ENCODE measurements at regions not wholly inside any gene's neighbourhood (a gene's known extent, or its start where the extent isn't known, plus 50 kb on each side); places are given as distances from the start of the nearest gene placed in this dataset.

GRCh38 chr10:125457406-125457805 lies 225.6 kb downstream of the TEX36 start:
- TF ChIP-seq, protein P1, sequence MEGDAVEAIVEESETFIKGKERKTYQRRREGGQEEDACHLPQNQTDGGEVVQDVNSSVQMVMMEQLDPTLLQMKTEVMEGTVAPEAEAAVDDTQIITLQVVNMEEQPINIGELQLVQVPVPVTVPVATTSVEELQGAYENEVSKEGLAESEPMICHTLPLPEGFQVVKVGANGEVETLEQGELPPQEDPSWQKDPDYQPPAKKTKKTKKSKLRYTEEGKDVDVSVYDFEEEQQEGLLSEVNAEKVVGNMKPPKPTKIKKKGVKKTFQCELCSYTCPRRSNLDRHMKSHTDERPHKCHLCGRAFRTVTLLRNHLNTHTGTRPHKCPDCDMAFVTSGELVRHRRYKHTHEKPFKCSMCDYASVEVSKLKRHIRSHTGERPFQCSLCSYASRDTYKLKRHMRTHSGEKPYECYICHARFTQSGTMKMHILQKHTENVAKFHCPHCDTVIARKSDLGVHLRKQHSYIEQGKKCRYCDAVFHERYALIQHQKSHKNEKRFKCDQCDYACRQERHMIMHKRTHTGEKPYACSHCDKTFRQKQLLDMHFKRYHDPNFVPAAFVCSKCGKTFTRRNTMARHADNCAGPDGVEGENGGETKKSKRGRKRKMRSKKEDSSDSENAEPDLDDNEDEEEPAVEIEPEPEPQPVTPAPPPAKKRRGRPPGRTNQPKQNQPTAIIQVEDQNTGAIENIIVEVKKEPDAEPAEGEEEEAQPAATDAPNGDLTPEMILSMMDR (IDR thresholded peaks at IDR 0.05 in 2 of 3, conservative IDR thresholded peaks at IDR 0.05 in 1 of 3; ENCODE audit: borderline replicate concordance in 1 of 3, insufficient read depth in 1 of 3, low read depth in 2 of 3, low read length in 2 of 3): no peak
- TF ChIP-seq POLR2A (IDR thresholded peaks at IDR 0.05; ENCODE audit: borderline replicate concordance, extremely low read depth, insufficient read depth, insufficient read length): no peak
- TF ChIP-seq CEBPB (IDR thresholded peaks at IDR 0.05; ENCODE audit: low read depth): no peak

All from HCT116 (cell line).